ENCODE measurements at regions not wholly inside any gene's neighbourhood (a gene's known extent, or its start where the extent isn't known, plus 50 kb on each side); places are given as distances from the start of the nearest gene placed in this dataset.

DNA sequence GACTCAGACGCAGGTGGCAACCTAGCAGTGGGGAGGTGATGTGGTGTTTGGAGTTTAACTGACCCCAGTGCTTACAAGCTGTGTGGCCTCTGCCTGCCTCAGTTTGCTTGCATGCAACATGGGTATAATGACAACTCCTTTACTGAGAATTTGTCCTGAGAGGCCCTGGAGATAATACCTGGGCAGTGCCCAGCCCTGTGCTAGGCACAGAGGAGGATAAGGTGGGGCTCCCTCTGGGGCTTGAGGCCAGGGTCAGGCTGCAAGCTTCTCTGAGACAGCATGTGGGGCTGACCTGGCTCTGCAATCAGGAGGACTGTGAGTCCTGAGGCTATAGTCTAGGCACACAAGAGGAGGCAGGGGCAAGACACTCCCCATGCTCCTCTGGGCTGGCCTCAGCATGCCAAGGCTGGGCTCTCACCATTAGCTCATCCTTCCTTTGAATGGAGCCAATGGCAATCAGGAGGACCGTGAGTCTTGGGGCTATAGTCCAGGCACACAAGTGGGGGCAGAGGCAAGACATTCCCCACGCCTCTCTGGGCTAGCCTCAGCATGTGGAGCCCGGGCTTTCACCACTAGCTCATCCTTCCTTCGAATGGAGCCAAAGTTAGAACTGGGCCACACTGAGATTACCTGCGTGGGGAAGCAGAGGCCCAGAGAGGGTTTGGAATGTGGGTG lies 147.9 kb downstream of the RPS24 start:
- Mint-ChIP-seq H3K4me1 (ENCODE audit: low read depth) (no peaks in the 10 kb centered on the region), H3K36me3 (ENCODE audit: insufficient read depth in 2 of 2) (no peaks in the 10 kb centered on the region), H3K9me3 (no peaks in the 10 kb centered on the region), H3K27me3 (ENCODE audit: low read depth) (no peaks in the 10 kb centered on the region), H3K4me3 (no peak overlapping the region), H3K27ac (no peak overlapping the region)
- DNase-seq (no peak), ATAC-seq (replicated peaks in 1 of 2) (no peak)

- Mint-ChIP-seq H3K4me3 (no peak overlapping the region), H3K36me3 (ENCODE audit: insufficient read depth in 2 of 2) (no peaks in the 10 kb centered on the region), H3K27ac (no peak overlapping the region), H3K27me3 (ENCODE audit: low read depth) (no peaks in the 10 kb centered on the region), H3K9me3 (no peaks in the 10 kb centered on the region), H3K4me1 (ENCODE audit: low read depth) (no peaks in the 10 kb centered on the region)
- ATAC-seq (replicated peaks in 1 of 2), result no peak
- DNase-seq, result no peak
Observed at GRCh38 chr10:78182841-78183240, 149.2 kb downstream of the RPS24 start.

GRCh38 chr10:78184851-78185692 lies 151.4 kb downstream of the RPS24 start:
- Mint-ChIP-seq H3K36me3 (ENCODE audit: insufficient read depth in 2 of 2) (no peaks in the 10 kb centered on the region), H3K27me3 (ENCODE audit: low read depth) (no peaks in the 10 kb centered on the region), H3K4me1 (ENCODE audit: low read depth) (no peaks in the 10 kb centered on the region), H3K9me3 (no peaks in the 10 kb centered on the region), H3K4me3 (no peak overlapping the region), H3K27ac (no peak overlapping the region)
- DNase-seq (no peak), ATAC-seq (replicated peaks in 1 of 2) (no peak)

DNA sequence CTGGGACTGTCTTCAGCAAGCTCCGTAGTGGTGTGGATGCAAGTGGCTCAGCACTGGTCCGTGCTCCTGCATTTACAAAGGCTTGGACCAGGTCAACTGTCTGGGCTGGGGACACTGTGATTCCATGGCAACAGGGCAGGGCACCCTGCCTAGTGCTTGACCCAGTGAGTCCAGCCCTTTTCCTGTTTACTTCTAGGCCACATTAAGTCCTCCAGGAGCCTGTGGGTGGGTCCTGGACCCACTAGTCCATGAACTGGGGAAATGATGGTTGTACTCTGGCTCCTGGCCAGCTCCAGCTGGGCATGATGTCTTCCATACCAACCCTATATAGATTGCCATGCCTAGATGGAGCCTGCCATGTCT lies 152.0 kb downstream of the RPS24 start:
- DNase-seq, result no peak
- H3K36me3 Mint-ChIP-seq (ENCODE audit: insufficient read depth in 2 of 2), result no peaks in the 10 kb centered on the region
- H3K27ac Mint-ChIP-seq, result no peak overlapping the region
- no peaks in the 10 kb centered on the region for H3K27me3 Mint-ChIP-seq (ENCODE audit: low read depth)
- ATAC-seq (replicated peaks in 1 of 2), result no peak
- H3K4me3 Mint-ChIP-seq, result no peak overlapping the region
- no peaks in the 10 kb centered on the region for H3K4me1 Mint-ChIP-seq (ENCODE audit: low read depth)
- no peaks in the 10 kb centered on the region for H3K9me3 Mint-ChIP-seq

GRCh38 chr10:78186572-78186971 lies 152.9 kb downstream of the RPS24 start:
- H3K9me3 Mint-ChIP-seq, result no peaks in the 10 kb centered on the region
- no peaks in the 10 kb centered on the region for H3K4me1 Mint-ChIP-seq (ENCODE audit: low read depth)
- no peaks in the 10 kb centered on the region for H3K36me3 Mint-ChIP-seq (ENCODE audit: insufficient read depth in 2 of 2)
- no peak overlapping the region for H3K27ac Mint-ChIP-seq
- H3K27me3 Mint-ChIP-seq (ENCODE audit: low read depth), result no peaks in the 10 kb centered on the region
- H3K4me3 Mint-ChIP-seq, result no peak overlapping the region
- ATAC-seq (replicated peaks in 1 of 2) (no peak), DNase-seq (no peak)

GRCh38 chr10:78187371-78187770 lies 153.7 kb downstream of the RPS24 start:
- Mint-ChIP-seq H3K4me3 (no peak overlapping the region), H3K27me3 (ENCODE audit: low read depth) (no peaks in the 10 kb centered on the region), H3K4me1 (ENCODE audit: low read depth) (no peaks in the 10 kb centered on the region), H3K9me3 (no peaks in the 10 kb centered on the region), H3K36me3 (ENCODE audit: insufficient read depth in 2 of 2) (no peaks in the 10 kb centered on the region), H3K27ac (no peak overlapping the region)
- ATAC-seq (replicated peaks in 1 of 2) (no peak), DNase-seq (no peak)

DNA sequence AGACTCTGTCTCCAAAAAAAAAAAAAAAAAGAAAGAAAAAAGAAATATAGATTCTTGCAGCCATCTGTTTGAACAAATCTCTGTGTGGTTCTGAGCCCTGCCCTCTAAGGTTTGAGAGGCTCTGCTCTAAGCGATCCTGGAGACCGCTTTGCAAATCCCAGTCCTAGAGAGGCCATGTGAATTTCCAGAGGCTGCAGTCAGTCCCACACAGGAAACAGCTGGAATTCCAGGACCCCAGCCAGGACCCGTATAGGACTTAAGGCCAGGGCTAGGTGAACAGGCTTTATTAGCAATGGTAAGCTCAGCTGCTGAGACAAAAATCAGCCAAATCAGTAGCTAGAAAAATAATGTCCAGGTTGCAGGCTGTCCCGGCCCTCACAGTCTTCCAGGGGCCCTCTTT lies 154.8 kb downstream of the RPS24 start:
- Mint-ChIP-seq H3K27me3 (ENCODE audit: low read depth) (no peaks in the 10 kb centered on the region), H3K4me1 (ENCODE audit: low read depth) (no peaks in the 10 kb centered on the region), H3K9me3 (peaks cover 3% of the 10 kb centered on the region in 2 donors), H3K27ac (no peak overlapping the region), H3K4me3 (no peak overlapping the region), H3K36me3 (ENCODE audit: insufficient read depth in 2 of 2) (peaks cover 2% of the 10 kb centered on the region in 2 donors)
- DNase-seq (no peak), ATAC-seq (replicated peaks in 1 of 2) (no peak)

DNA sequence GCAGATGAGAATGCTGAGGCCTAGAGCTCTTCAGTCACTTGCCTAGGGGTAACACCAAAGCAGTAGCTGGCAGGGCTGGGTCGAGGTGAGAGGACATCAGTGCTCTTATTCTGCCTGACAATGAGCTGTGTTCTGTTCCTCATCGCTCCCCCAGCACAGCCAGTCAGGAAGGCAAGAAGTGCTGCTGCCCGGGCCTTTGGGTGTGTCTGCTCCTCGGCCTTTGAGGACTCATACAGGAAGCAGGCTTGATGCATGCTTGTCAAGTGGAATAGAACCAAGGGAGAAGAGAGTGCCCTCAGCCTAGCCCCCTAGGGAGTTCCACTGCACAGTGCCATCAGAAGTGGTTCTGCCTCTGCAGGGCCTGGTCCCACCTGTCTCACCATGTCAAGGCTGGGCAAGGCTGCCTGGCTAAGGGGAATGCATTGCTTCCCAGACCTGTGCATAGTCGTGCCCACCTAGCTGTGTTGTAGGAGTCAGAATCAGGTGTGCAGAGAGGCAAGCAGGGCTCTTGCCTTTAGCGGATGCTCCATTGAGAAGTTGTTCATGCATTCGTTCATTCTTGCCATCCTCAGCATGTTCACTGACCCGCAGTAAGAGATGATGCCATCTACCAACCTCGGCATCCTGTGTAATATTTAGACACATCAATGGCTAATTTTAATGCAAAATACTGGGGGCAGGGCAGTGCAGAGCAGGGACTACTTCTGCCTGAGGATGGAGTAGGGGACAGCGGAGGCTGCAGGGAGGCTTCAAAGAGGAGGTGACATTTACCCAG lies 156.6 kb downstream of the RPS24 start:
- H3K9me3 Mint-ChIP-seq, result peaks cover 3 to 5% of the 10 kb centered on the region in 2 donors

GRCh38 chr10:78191301-78191700 lies 157.6 kb downstream of the RPS24 start:
- Mint-ChIP-seq H3K27me3 (ENCODE audit: low read depth) (no peaks in the 10 kb centered on the region), H3K9me3 (peaks cover 3 to 5% of the 10 kb centered on the region in 2 donors), H3K4me1 (ENCODE audit: low read depth) (no peaks in the 10 kb centered on the region), H3K36me3 (ENCODE audit: insufficient read depth in 2 of 2) (peaks cover 2% of the 10 kb centered on the region in 2 donors), H3K4me3 (no peak overlapping the region), H3K27ac (no peak overlapping the region)
- no peak for DNase-seq
- no peak for ATAC-seq (replicated peaks in 1 of 2)

More for the DNA sequence above, 156.6 kb downstream of the RPS24 start:
- ATAC-seq (replicated peaks in 1 of 2) (no peak), DNase-seq (no peak)
- Mint-ChIP-seq H3K36me3 (ENCODE audit: insufficient read depth in 2 of 2) (peaks cover 2% of the 10 kb centered on the region in 2 donors), H3K4me1 (ENCODE audit: low read depth) (no peaks in the 10 kb centered on the region), H3K27ac (no peak overlapping the region), H3K27me3 (ENCODE audit: low read depth) (no peaks in the 10 kb centered on the region), H3K4me3 (no peak overlapping the region)

DNA sequence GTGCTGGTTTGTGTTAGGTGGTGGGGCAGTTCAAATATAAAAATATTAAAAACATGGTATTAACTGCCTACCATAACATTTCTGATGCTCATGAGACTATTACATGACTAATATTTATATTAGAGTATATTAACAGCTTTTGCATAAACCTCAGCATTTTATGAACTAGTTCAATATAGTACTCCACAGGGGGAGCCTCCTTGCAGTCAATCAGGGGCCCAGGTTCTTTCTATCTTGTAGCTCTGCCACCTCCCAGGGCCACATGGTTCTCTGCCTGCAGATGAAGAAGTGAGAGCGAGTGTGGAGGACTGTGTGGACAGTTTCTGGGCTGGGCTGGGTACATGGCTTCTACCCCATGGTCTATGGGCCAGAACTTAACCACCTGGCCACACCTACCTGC lies 159.5 kb downstream of the RPS24 start:
- Mint-ChIP-seq H3K36me3 (ENCODE audit: insufficient read depth in 2 of 2) (peaks cover 2% of the 10 kb centered on the region in 2 donors), H3K4me3 (no peak overlapping the region), H3K27ac (no peak overlapping the region), H3K27me3 (ENCODE audit: low read depth) (no peaks in the 10 kb centered on the region), H3K9me3 (peaks cover 3 to 5% of the 10 kb centered on the region in 2 donors), H3K4me1 (ENCODE audit: low read depth) (no peaks in the 10 kb centered on the region)
- ATAC-seq (replicated peaks in 1 of 2) (no peak), DNase-seq (no peak)

DNA sequence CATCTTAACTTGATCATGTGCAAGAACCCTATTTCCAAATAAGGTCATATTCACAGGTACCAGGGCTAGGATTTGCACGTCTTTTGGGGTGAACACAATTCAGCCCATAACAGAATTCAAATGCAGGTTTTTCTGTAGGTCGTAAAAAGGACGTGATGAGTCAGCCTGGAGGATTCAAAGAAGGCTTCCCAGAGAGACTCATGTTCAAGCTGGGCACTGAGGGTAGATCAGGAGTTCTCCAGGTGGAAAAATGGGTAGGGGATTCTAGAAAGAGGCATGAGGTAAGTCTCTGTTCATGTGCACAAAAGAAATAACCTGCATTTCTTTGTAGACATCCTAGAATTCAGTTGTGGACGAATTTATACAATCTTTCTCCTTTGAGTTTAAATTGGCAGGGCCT lies 160.4 kb downstream of the RPS24 start:
- H3K4me3 Mint-ChIP-seq, result no peak overlapping the region
- H3K4me1 Mint-ChIP-seq (ENCODE audit: low read depth), result no peaks in the 10 kb centered on the region
- no peak overlapping the region for H3K27ac Mint-ChIP-seq
- peaks cover 3 to 5% of the 10 kb centered on the region in 2 donors for H3K9me3 Mint-ChIP-seq
- DNase-seq (no peak), ATAC-seq (replicated peaks in 1 of 2) (no peak)
- H3K36me3 Mint-ChIP-seq (ENCODE audit: insufficient read depth in 2 of 2), result peaks cover 2% of the 10 kb centered on the region in 2 donors
- no peaks in the 10 kb centered on the region for H3K27me3 Mint-ChIP-seq (ENCODE audit: low read depth)

DNA sequence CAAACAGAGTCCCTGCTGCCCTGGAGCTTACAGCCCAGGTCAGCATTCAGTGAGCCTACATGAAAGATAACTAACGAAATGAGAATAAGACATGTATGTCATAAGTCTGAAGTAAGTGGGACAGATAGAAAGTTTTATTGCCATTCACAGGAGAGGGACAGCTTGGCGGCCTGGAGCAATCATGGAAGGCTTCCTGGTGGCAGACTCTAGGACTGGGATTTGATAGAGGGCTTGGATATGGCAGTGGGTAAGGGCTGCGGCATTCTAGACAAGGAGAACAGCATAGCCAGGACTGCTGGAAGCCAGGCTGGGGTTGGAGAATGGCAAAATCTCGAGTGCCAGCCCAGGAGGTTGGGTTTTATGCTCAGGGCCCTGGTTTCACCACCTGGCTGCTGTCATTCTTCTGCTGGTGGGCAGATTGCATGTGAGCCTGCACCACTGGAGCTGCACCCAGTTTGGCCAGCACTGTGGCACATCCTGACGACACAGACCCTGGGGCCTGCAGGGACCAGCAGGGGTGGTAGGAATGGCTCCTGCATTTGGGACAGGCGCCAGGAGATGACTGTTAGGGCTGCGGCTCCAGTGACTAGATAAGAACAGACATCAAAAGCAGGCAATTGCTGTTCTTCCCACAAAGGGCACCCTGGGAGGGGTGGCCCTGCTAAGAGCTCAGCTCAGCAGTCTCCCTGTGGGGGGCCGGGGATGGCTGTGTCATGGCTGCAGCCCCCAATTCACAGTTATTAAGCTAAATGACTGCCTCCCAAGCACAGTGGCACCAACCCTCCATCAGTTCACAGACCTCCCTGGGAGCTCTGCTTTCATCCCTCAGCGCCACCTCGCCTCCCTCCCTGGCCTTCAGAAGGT lies 161.1 kb downstream of the RPS24 start:
- Mint-ChIP-seq H3K36me3 (ENCODE audit: insufficient read depth in 2 of 2) (peaks cover 2% of the 10 kb centered on the region in 2 donors), H3K4me3 (no peak overlapping the region), H3K27me3 (ENCODE audit: low read depth) (no peaks in the 10 kb centered on the region), H3K9me3 (peaks cover 3 to 5% of the 10 kb centered on the region in 2 donors), H3K27ac (no peak overlapping the region), H3K4me1 (ENCODE audit: low read depth) (no peaks in the 10 kb centered on the region)
- no peak for DNase-seq
- ATAC-seq (replicated peaks in 1 of 2), result no peak

Measured in activated T-cell treated with anti-CD3 and anti-CD28 coated beads, Interleukin-2, amount 50 U/mL, for 72 hours (primary cell).